Activated B cell treated with CpG ODN at 0.5 μM for 24 hours (primary cell): ENCODE measurements at regions not wholly inside any gene's neighbourhood (a gene's known extent, or its start where the extent isn't known, plus 50 kb on each side); places are given as distances from the start of the nearest gene placed in this dataset.

Experiments
- ATAC-seq: fragments of 200-7000 bp; cut with Tn5 transposase; one replicate; pipeline ENCODE4 v1.10.0; 2021; ENCODE audit warnings: low read depth, mild to moderate bottlenecking, moderate library complexity
- CTCF ChIA-PET: fragments of 350-600 bp; sonication (Branson Sonifier 250); formaldehyde crosslinking; loops from one replicate; lab custom pipeline; 2021; ENCODE audit warnings: antibody characterized with exemption; lab: Charles Lee
- POLR2A ChIA-PET: fragments of 350-600 bp; sonication (Branson Sonifier 250); formaldehyde crosslinking; loops from one replicate; lab custom pipeline; 2021; ENCODE audit warnings: antibody characterized with exemption; lab: Charles Lee
- DNase-seq: peaks from one replicate; pipeline ENCODE4 v3.0.0; 2022
- H3K27ac Mint-ChIP-seq: one replicate; pipeline ENCODE4 v1.8.0; 2020; ENCODE audit warnings: mixed read lengths
- H3K27me3 Mint-ChIP-seq: one replicate; pipeline ENCODE4 v1.8.0; 2021; ENCODE audit warnings: mixed read lengths
- H3K36me3 Mint-ChIP-seq: one replicate; pipeline ENCODE4 v1.8.0; 2021; ENCODE audit warnings: low read depth, mixed read lengths
- H3K4me1 Mint-ChIP-seq: one replicate; pipeline ENCODE4 v1.8.0; 2021; ENCODE audit warnings: mixed read lengths
- H3K4me3 Mint-ChIP-seq: one replicate; pipeline ENCODE4 v1.8.0; 2020; ENCODE audit warnings: mild to moderate bottlenecking, mixed read lengths
- H3K9me3 Mint-ChIP-seq: one replicate; pipeline ENCODE4 v1.8.0; 2020; ENCODE audit warnings: mixed read lengths
- intact Hi-C: fragments of 100-400 bp; cut with micrococcal nuclease; formaldehyde crosslinking; loops from one replicate; pipeline ENCODE4 v1.15.1; 2024
- TF ChIP-seq, protein P1 (sequence below): fragments of 200-600 bp; IDR thresholded peaks from one replicate; pipeline ENCODE4 v1.8.0; 2022; ENCODE audit warnings: antibody characterized with exemption, mild to moderate bottlenecking

GRCh38 chr1:118269598-118269997, 84.6 kb upstream of the SPAG17 start:
- Mint-ChIP-seq H3K9me3 (no peaks in the 10 kb centered on the region), H3K4me3 (no peak overlapping the region), H3K4me1 (no peaks in the 10 kb centered on the region), H3K27me3 (no peaks in the 10 kb centered on the region), H3K36me3 (no peaks in the 10 kb centered on the region), H3K27ac (no peak overlapping the region)
- no peak for DNase-seq
- CTCF ChIA-PET, result no interaction called here
- TF ChIP-seq, protein P1, sequence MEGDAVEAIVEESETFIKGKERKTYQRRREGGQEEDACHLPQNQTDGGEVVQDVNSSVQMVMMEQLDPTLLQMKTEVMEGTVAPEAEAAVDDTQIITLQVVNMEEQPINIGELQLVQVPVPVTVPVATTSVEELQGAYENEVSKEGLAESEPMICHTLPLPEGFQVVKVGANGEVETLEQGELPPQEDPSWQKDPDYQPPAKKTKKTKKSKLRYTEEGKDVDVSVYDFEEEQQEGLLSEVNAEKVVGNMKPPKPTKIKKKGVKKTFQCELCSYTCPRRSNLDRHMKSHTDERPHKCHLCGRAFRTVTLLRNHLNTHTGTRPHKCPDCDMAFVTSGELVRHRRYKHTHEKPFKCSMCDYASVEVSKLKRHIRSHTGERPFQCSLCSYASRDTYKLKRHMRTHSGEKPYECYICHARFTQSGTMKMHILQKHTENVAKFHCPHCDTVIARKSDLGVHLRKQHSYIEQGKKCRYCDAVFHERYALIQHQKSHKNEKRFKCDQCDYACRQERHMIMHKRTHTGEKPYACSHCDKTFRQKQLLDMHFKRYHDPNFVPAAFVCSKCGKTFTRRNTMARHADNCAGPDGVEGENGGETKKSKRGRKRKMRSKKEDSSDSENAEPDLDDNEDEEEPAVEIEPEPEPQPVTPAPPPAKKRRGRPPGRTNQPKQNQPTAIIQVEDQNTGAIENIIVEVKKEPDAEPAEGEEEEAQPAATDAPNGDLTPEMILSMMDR, result no peak
- ATAC-seq, result no peak
- intact Hi-C loops, result no loop called here
- POLR2A ChIA-PET, result no interaction called here

DNA sequence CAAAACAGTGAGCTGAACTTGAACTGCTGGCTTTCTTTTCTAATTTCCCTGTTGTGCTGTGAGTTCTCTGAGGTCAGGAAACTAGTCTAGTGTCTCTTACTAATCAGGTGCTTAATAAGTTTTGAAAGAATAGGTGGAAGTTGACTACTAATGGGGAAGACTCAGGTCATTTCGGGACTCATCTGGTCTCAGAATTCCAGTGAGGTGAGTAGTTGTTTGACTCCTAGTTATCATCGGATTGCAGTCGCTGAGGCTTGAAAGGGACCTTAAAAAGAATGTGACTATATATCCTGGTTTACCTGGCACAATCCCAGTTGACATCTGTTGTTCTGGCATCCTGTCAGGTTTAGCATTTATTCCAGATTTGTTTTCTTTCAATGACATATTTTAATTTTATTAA, 81.4 kb upstream of the SPAG17 start:
- no peaks in the 10 kb centered on the region for H3K27me3 Mint-ChIP-seq
- no peak for DNase-seq
- no peaks in the 10 kb centered on the region for H3K9me3 Mint-ChIP-seq
- H3K36me3 Mint-ChIP-seq, result no peaks in the 10 kb centered on the region
- intact Hi-C loops, result no loop called here
- TF ChIP-seq, protein P1, result no peak
- ChIA-PET POLR2A (no interaction called here), CTCF (no interaction called here)
- H3K4me3 Mint-ChIP-seq, result no peak overlapping the region
- H3K27ac Mint-ChIP-seq, result no peak overlapping the region
- no peak for ATAC-seq
- no peaks in the 10 kb centered on the region for H3K4me1 Mint-ChIP-seq

GRCh38 chr1:118264343-118264742, 79.3 kb upstream of the SPAG17 start:
- Mint-ChIP-seq H3K4me1 (no peaks in the 10 kb centered on the region), H3K9me3 (no peaks in the 10 kb centered on the region), H3K27me3 (no peaks in the 10 kb centered on the region), H3K36me3 (no peaks in the 10 kb centered on the region), H3K4me3 (no peak overlapping the region), H3K27ac (no peak overlapping the region)
- TF ChIP-seq, protein P1, result no peak
- ChIA-PET POLR2A (no interaction called here), CTCF (no interaction called here)
- DNase-seq, result no peak
- ATAC-seq, result no peak
- intact Hi-C loops, result no loop called here

DNA sequence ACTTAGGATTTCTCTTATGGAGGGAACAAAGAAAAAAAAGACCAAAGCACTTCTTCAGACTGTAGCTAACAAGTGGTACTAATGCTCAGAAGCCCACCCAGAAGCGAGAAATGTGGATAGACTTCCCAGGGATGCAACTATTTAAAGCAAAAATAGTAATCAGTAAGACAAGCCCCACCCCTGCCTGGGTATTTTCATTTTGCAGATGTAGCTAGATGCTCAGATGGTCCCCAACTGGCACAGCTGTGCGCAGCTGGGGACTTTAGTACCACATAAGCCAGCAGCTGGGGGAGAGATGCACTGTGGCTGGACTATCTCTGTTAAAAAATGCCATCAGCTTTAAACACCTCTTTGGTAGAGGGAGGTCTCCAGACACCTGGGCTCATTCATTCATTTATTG, 77.8 kb upstream of the SPAG17 start:
- H3K27ac Mint-ChIP-seq, result no peak overlapping the region
- no peak overlapping the region for H3K4me3 Mint-ChIP-seq
- ChIA-PET CTCF (no interaction called here), POLR2A (no interaction called here)
- intact Hi-C loops, result no loop called here
- TF ChIP-seq, protein P1, result no peak
- no peaks in the 10 kb centered on the region for H3K9me3 Mint-ChIP-seq
- no peaks in the 10 kb centered on the region for H3K27me3 Mint-ChIP-seq
- no peaks in the 10 kb centered on the region for H3K4me1 Mint-ChIP-seq
- no peak for ATAC-seq
- H3K36me3 Mint-ChIP-seq, result no peaks in the 10 kb centered on the region
- DNase-seq, result no peak

DNA sequence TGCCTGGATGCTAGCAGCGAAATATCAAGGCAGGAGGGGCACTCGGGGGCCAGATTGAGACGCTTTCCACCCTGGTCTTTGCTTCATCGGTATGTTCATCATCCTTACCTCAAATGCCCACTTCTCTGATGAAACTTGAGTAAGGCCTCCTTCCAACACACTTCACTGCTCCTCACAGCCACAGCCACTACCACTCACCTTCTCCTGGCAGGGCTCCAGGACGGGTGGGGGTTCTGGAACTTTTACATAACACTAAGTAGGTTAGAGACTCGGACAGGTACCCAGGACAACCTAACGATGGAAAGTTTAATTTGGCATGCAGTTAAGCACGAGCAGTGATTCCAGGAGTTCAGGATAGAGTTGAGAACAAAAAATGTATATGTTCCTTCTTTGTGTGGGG, 73.9 kb upstream of the SPAG17 start:
- ATAC-seq, result no peak
- Mint-ChIP-seq H3K4me1 (no peaks in the 10 kb centered on the region), H3K4me3 (no peak overlapping the region), H3K27ac (no peak overlapping the region), H3K36me3 (no peaks in the 10 kb centered on the region), H3K27me3 (no peaks in the 10 kb centered on the region), H3K9me3 (no peaks in the 10 kb centered on the region)
- TF ChIP-seq, protein P1, result no peak
- ChIA-PET CTCF (no interaction called here), POLR2A (no interaction called here)
- DNase-seq, result no peak
- intact Hi-C loops, result no loop called here
